Transverse colon (tissue), 3 donors: ENCODE measurements at regions not wholly inside any gene's neighbourhood (a gene's known extent, or its start where the extent isn't known, plus 50 kb on each side); places are given as distances from the start of the nearest gene placed in this dataset.

Experiments used
- EP300 ChIP-seq: sonication (generic); formaldehyde crosslinking; IDR thresholded peaks from one replicate; pipeline ENCODE4 v1.6.1; 2017; ENCODE audit warnings: antibody characterized with exemption, low read depth
- TF ChIP-seq, protein P1 (sequence below), 5 experiments: fragments of 200-600 bp in 3 of 5; fragments of 450-650 bp in 2 of 5; sonication (generic) in 3 of 5; IDR thresholded peaks; 1 replicate in 2 of 5; 2 replicates in 3 of 5; pipeline ENCODE4 v1.5.1; 2016 to 2017; ENCODE audit warnings: antibody characterized with exemption in 5 of 5, inconsistent platforms in 3 of 5, mild to moderate bottlenecking in 2 of 5, moderate library complexity in 1 of 5

- TF ChIP-seq, protein P1, sequence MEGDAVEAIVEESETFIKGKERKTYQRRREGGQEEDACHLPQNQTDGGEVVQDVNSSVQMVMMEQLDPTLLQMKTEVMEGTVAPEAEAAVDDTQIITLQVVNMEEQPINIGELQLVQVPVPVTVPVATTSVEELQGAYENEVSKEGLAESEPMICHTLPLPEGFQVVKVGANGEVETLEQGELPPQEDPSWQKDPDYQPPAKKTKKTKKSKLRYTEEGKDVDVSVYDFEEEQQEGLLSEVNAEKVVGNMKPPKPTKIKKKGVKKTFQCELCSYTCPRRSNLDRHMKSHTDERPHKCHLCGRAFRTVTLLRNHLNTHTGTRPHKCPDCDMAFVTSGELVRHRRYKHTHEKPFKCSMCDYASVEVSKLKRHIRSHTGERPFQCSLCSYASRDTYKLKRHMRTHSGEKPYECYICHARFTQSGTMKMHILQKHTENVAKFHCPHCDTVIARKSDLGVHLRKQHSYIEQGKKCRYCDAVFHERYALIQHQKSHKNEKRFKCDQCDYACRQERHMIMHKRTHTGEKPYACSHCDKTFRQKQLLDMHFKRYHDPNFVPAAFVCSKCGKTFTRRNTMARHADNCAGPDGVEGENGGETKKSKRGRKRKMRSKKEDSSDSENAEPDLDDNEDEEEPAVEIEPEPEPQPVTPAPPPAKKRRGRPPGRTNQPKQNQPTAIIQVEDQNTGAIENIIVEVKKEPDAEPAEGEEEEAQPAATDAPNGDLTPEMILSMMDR (IDR thresholded peaks at IDR 0.05), result no peak
- TF ChIP-seq EP300, result no peak
Observed at GRCh38 chr6:44598679-44599078, 211.2 kb downstream of the CDC5L start.
